ENCODE measurements at regions not wholly inside any gene's neighbourhood (a gene's known extent, or its start where the extent isn't known, plus 50 kb on each side); places are given as distances from the start of the nearest gene placed in this dataset.

GRCh38 chr15:35618260-35619188 lies 72.6 kb upstream of the DPH6 start:
- no peak for DNase-seq (ENCODE audit: low spot score)
- TF ChIP-seq CTCF (IDR thresholded peaks at IDR 0.05; ENCODE audit: extremely low read depth, missing control alignments) = no peak

- no peak for DNase-seq (ENCODE audit: low spot score)
- no peak for TF ChIP-seq CTCF (IDR thresholded peaks at IDR 0.05; ENCODE audit: extremely low read depth, missing control alignments)
These were observed 76.8 kb upstream of the DPH6 start for GRCh38 chr15:35622641-35623340.

- TF ChIP-seq CTCF (IDR thresholded peaks at IDR 0.05; ENCODE audit: extremely low read depth, missing control alignments) = no peak
- no peak for DNase-seq (ENCODE audit: low spot score)
These were observed 78.9 kb upstream of the DPH6 start for GRCh38 chr15:35624881-35625280.

- TF ChIP-seq CTCF (IDR thresholded peaks at IDR 0.05; ENCODE audit: extremely low read depth, missing control alignments) = no peak
- DNase-seq (ENCODE audit: low spot score) = no peak
These were observed 80.8 kb upstream of the DPH6 start for GRCh38 chr15:35626571-35627318.

GRCh38 chr15:35627696-35628095 lies 81.7 kb upstream of the DPH6 start:
- DNase-seq (ENCODE audit: low spot score) = no peak
- no peak for TF ChIP-seq CTCF (IDR thresholded peaks at IDR 0.05; ENCODE audit: extremely low read depth, missing control alignments)

- no peak for TF ChIP-seq CTCF (IDR thresholded peaks at IDR 0.05; ENCODE audit: extremely low read depth, missing control alignments)
- DNase-seq (ENCODE audit: low spot score) = no peak
These were observed 83.8 kb upstream of the DPH6 start for GRCh38 chr15:35629766-35630165.

Measured in GM20000 (cell line).